GM19463 (cell line): ENCODE measurements at regions not wholly inside any gene's neighbourhood (a gene's known extent, or its start where the extent isn't known, plus 50 kb on each side); places are given as distances from the start of the nearest gene placed in this dataset.

ENCODE experiments used
- ATAC-seq: cut with Tn5 transposase; IDR thresholded peaks from one replicate; pipeline ENCODE4 v1.9.1; 2021; ENCODE audit warnings: mild to moderate bottlenecking, moderate library complexity; ENCODE audit not compliant: unreplicated experiment

- no peak for ATAC-seq
Measured at GRCh38 chr11:19378814-19379213, 138.1 kb upstream of the E2F8 start.

GRCh38 chr11:19377881-19378280 lies 137.1 kb upstream of the E2F8 start:
- no peak for ATAC-seq

- no peak for ATAC-seq
Measured at GRCh38 chr11:19375440-19375839, 134.7 kb upstream of the E2F8 start.

- ATAC-seq, result no peak
Measured at GRCh38 chr11:19374151-19374569, 133.4 kb upstream of the E2F8 start.

- no peak for ATAC-seq
Measured at GRCh38 chr11:19372381-19372780, 131.6 kb upstream of the E2F8 start.

- no peak for ATAC-seq
Measured at GRCh38 chr11:19370100-19370861, 129.5 kb upstream of the E2F8 start.

GRCh38 chr11:19368726-19369375 lies 128.1 kb upstream of the E2F8 start:
- no peak for ATAC-seq

- no peak for ATAC-seq
Measured at GRCh38 chr11:19366992-19367709, 126.4 kb upstream of the E2F8 start.

GRCh38 chr11:19365743-19366410 lies 125.1 kb upstream of the E2F8 start:
- peak; percentile 70 for ATAC-seq

GRCh38 chr11:19359221-19360000 lies 118.7 kb upstream of the E2F8 start:
- ATAC-seq, result no peak

GRCh38 chr11:19357943-19358342 lies 117.2 kb upstream of the E2F8 start:
- no peak for ATAC-seq

GRCh38 chr11:19355601-19356000 lies 114.9 kb upstream of the E2F8 start:
- no peak for ATAC-seq

GRCh38 chr11:19353287-19353850 lies 112.6 kb upstream of the E2F8 start:
- ATAC-seq, result no peak

GRCh38 chr11:19352771-19353160 lies 112.0 kb upstream of the E2F8 start:
- no peak for ATAC-seq

- no peak for ATAC-seq
Measured at GRCh38 chr11:19352072-19352770, 111.5 kb upstream of the E2F8 start.

GRCh38 chr11:19351426-19351825 lies 110.7 kb upstream of the E2F8 start:
- ATAC-seq, result no peak

GRCh38 chr11:19350160-19350559 lies 109.4 kb upstream of the E2F8 start:
- no peak for ATAC-seq

GRCh38 chr11:19349340-19350025 lies 108.7 kb upstream of the E2F8 start:
- ATAC-seq, result no peak

GRCh38 chr11:19347911-19348310 lies 107.2 kb upstream of the E2F8 start:
- no peak for ATAC-seq
